ENCODE measurements at regions not wholly inside any gene's neighbourhood (a gene's known extent, or its start where the extent isn't known, plus 50 kb on each side); places are given as distances from the start of the nearest gene placed in this dataset.

DNA sequence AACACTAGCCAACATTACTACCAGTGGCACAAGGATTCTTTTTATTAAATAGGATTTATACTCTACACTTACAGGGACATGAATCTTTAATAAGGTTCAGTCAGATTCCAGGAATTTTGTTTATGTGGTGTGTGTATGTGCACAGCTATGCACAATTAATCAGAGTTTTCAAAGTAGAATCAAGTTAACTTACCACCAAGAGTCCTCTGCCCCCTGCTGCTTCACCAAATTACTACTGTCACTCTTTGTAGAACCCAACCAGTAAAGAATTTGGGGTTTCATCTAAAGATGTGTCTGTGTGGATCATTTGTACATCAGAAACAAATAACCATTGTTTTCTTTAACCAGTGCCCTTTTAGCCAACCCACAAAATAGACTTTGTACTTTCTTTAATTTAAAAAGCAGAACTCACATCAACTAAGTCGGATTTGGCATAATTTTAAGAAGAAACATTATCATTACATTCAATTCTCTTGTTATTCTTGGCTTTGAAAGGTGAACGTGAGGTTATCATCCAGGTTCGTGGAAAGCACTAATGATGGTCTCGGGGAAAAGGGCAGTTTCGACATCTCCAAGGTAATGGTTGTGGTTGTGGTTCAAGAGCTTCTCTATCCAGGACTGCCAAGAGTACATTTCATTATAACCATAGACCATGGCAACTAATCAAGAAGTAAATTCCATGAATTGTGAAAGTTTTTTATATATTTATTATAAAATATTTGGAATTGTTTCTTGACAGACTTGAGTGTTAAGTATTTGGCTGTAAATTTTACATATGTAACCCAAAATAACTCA lies 514.3 kb upstream of the ID4 start:
- peaks cover 0 to 7% of the 10 kb centered on the region in 2 donors for H3K9me3 ChIP-seq (replicated peaks in 1 of 2; ENCODE audit: control insufficient read depth in 1 of 2, insufficient read depth in 1 of 2, low read length in 2 of 2)
- DNase-seq, result no peak
- Mint-ChIP-seq H3K27me3 (ENCODE audit: low read depth in 3 of 3) (peaks cover 0 to 2% (median 0%) of the 10 kb centered on the region in 3 donors), H3K4me3 (no peak overlapping the region), H3K9me3 (peaks cover 0 to 8% (median 5%) of the 10 kb centered on the region in 7 donors), H3K36me3 (no peaks in the 10 kb centered on the region), H3K27ac (no peak overlapping the region), H3K4me1 (no peaks in the 10 kb centered on the region)
- no peaks in the 10 kb centered on the region for H3K27me3 ChIP-seq (ENCODE audit: control insufficient read depth in 2 of 2, insufficient read depth in 2 of 2, low read length in 2 of 2)
- H3K4me2 ChIP-seq (replicated peaks; ENCODE audit: extremely low read depth, low read length, poor library complexity, severe bottlenecking), result no peak overlapping the region
- no peak overlapping the region for H3K4me3 ChIP-seq (replicated peaks in 1 of 3; ENCODE audit: low read depth in 2 of 3, low read length in 3 of 3)
- H3K9ac ChIP-seq (ENCODE audit: insufficient read depth, low read length, poor library complexity, severe bottlenecking), result no peak overlapping the region
- no peak for TF ChIP-seq CTCF (IDR thresholded peaks at IDR 0.05)
- WGBS (ENCODE audit: insufficient coverage), result no CpG with 5 or more reads among the region's 5 CpGs
- H3K36me3 ChIP-seq (replicated peaks in 1 of 2; ENCODE audit: control insufficient read depth in 1 of 2, insufficient read depth in 2 of 2, low read length in 2 of 2), result no peaks in the 10 kb centered on the region
- H4K20me1 ChIP-seq (ENCODE audit: insufficient read depth, low read length), result no peaks in the 10 kb centered on the region
- intact Hi-C loops (cut with micrococcal nuclease), result no loop called here
- no peaks in the 10 kb centered on the region for H3K79me2 ChIP-seq (ENCODE audit: insufficient read depth, low read length)
- H3K4me1 ChIP-seq (ENCODE audit: control insufficient read depth in 1 of 2, insufficient read depth in 2 of 2, low read length in 2 of 2), result no peaks in the 10 kb centered on the region
- no peak overlapping the region for H2AFZ ChIP-seq (ENCODE audit: insufficient read depth, low read depth, low read length, poor library complexity, severe bottlenecking)
- H3K27ac ChIP-seq (ENCODE audit: low read depth in 1 of 2, low read length in 2 of 2), result no peak overlapping the region

DNA sequence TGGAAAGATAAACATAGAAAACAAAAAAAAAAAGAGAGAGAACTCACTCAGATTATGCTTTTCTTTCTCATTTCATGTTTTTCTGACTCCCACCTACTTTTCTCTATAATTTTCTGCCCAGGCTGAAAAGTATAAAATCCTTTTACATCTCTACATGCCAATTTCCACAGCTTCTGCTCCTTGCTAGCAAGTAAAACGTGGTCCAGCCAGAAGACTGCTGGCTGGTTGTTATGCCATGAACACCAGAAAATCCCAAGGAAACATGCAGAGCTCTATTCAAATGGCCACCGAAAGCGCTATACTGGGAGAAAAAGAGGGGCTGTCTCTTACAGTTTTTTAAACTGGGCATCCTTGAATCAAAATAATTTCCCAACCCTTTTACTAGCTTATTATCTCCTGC lies 512.8 kb upstream of the ID4 start:
- WGBS (ENCODE audit: insufficient coverage), result no CpG with 5 or more reads among the region's 3 CpGs
- no peak overlapping the region for H2AFZ ChIP-seq (ENCODE audit: insufficient read depth, low read depth, low read length, poor library complexity, severe bottlenecking)
- DNase-seq, result no peak
- no peaks in the 10 kb centered on the region for H3K36me3 Mint-ChIP-seq
- H3K9ac ChIP-seq (ENCODE audit: insufficient read depth, low read length, poor library complexity, severe bottlenecking), result no peak overlapping the region
- no peak overlapping the region for H3K4me3 ChIP-seq (replicated peaks in 1 of 3; ENCODE audit: low read depth in 2 of 3, low read length in 3 of 3)
- H3K4me2 ChIP-seq (replicated peaks; ENCODE audit: extremely low read depth, low read length, poor library complexity, severe bottlenecking), result no peak overlapping the region
- H3K4me3 Mint-ChIP-seq, result no peak overlapping the region
- no peaks in the 10 kb centered on the region for H4K20me1 ChIP-seq (ENCODE audit: insufficient read depth, low read length)
- H3K27me3 ChIP-seq (ENCODE audit: control insufficient read depth in 2 of 2, insufficient read depth in 2 of 2, low read length in 2 of 2), result no peaks in the 10 kb centered on the region
- intact Hi-C loops (cut with micrococcal nuclease), result no loop called here
- TF ChIP-seq CTCF (IDR thresholded peaks at IDR 0.05), result no peak
- H3K9me3 ChIP-seq (replicated peaks in 1 of 2; ENCODE audit: control insufficient read depth in 1 of 2, insufficient read depth in 1 of 2, low read length in 2 of 2), result peaks cover 0 to 7% of the 10 kb centered on the region in 2 donors
- no peaks in the 10 kb centered on the region for H3K36me3 ChIP-seq (replicated peaks in 1 of 2; ENCODE audit: control insufficient read depth in 1 of 2, insufficient read depth in 2 of 2, low read length in 2 of 2)
- no peaks in the 10 kb centered on the region for H3K4me1 Mint-ChIP-seq
- peaks cover 0 to 6% (median 1%) of the 10 kb centered on the region in 7 donors for H3K9me3 Mint-ChIP-seq
- H3K4me1 ChIP-seq (ENCODE audit: control insufficient read depth in 1 of 2, insufficient read depth in 2 of 2, low read length in 2 of 2), result no peaks in the 10 kb centered on the region
- no peaks in the 10 kb centered on the region for H3K79me2 ChIP-seq (ENCODE audit: insufficient read depth, low read length)
- H3K27me3 Mint-ChIP-seq (ENCODE audit: low read depth in 3 of 3), result peaks cover 0 to 2% (median 0%) of the 10 kb centered on the region in 3 donors
- no peak overlapping the region for H3K27ac Mint-ChIP-seq
- no peak overlapping the region for H3K27ac ChIP-seq (ENCODE audit: low read depth in 1 of 2, low read length in 2 of 2)

All from CD14-positive monocyte (primary cell).